GM23338 (cell line): ENCODE measurements at regions not wholly inside any gene's neighbourhood (a gene's known extent, or its start where the extent isn't known, plus 50 kb on each side); places are given as distances from the start of the nearest gene placed in this dataset.

Experiments used
- ATAC-seq: fragments of 200-7000 bp; cut with Tn5 transposase; 3 replicates; pipeline ENCODE4 v1.9.1; 2020
- DNase-seq: peaks from one replicate; pipeline ENCODE4 v3.0.0-alpha.2; 2015; ENCODE audit warnings: low spot score
- H2AFZ ChIP-seq: fragments of 200-600 bp; sonication (generic); 2 replicates; pipeline ENCODE4 v1.8.0; 2016; ENCODE audit warnings: antibody characterized with exemption, mild to moderate bottlenecking, moderate library complexity
- H3F3A ChIP-seq: fragments of 200-600 bp; sonication (generic); replicated peaks from 2 replicates; pipeline ENCODE4 v1.8.0; 2017; ENCODE audit warnings: antibody characterized with exemption, mixed run types, low read depth
- H3K27ac ChIP-seq: fragments of 200-600 bp; sonication (generic); 2 replicates; pipeline ENCODE4 v1.6.1; 2016; ENCODE audit warnings: low read depth
- H3K27me3 ChIP-seq: fragments of 200-600 bp; sonication (generic); 2 replicates; pipeline ENCODE4 v1.8.0; 2016; ENCODE audit warnings: mild to moderate bottlenecking, mixed run types, moderate library complexity; ENCODE audit not compliant: insufficient read depth
- H3K36me3 ChIP-seq: fragments of 200-600 bp; sonication (generic); 2 replicates; pipeline ENCODE4 v1.8.0; 2016; ENCODE audit warnings: mild to moderate bottlenecking; ENCODE audit not compliant: insufficient read depth
- H3K4me1 ChIP-seq: fragments of 200-600 bp; sonication (generic); 2 replicates; pipeline ENCODE4 v1.8.0; 2016; ENCODE audit warnings: mild to moderate bottlenecking, moderate library complexity; ENCODE audit not compliant: insufficient read depth
- H3K4me2 ChIP-seq: fragments of 200-600 bp; sonication (generic); 2 replicates; pipeline ENCODE4 v1.7.1; 2017; ENCODE audit warnings: mixed run types
- H3K4me3 ChIP-seq: fragments of 200-600 bp; sonication (generic); 2 replicates; pipeline ENCODE4 v1.6.1; 2016; ENCODE audit warnings: mixed run types
- H3K79me2 ChIP-seq: fragments of 200-600 bp; sonication (generic); replicated peaks from 2 replicates; pipeline ENCODE4 v1.8.0; 2017; ENCODE audit warnings: mild to moderate bottlenecking; ENCODE audit not compliant: insufficient read depth
- H3K9me2 ChIP-seq: fragments of 200-600 bp; sonication (generic); 2 replicates; pipeline ENCODE4 v1.8.0; 2017; ENCODE audit not compliant: insufficient read depth
- H4K20me1 ChIP-seq: fragments of 200-600 bp; sonication (generic); replicated peaks from 2 replicates; pipeline ENCODE4 v1.8.0; 2017; ENCODE audit warnings: mild to moderate bottlenecking; ENCODE audit not compliant: insufficient read depth
- H3K27ac Mint-ChIP-seq: 2 replicates; pipeline ENCODE4 v1.8.0; 2020; ENCODE audit warnings: inconsistent platforms, mild to moderate bottlenecking, moderate library complexity, mixed read lengths
- H3K27me3 Mint-ChIP-seq: 3 replicates; pipeline ENCODE4 v1.8.0; 2022; ENCODE audit warnings: low read depth, mild to moderate bottlenecking, moderate library complexity, mixed read lengths, inconsistent platforms; ENCODE audit not compliant: insufficient read depth, poor library complexity
- H3K36me3 Mint-ChIP-seq: 3 replicates; pipeline ENCODE4 v1.8.0; 2021; ENCODE audit warnings: low read depth, mild to moderate bottlenecking, inconsistent platforms, moderate library complexity, mixed read lengths
- H3K4me1 Mint-ChIP-seq: 3 replicates; pipeline ENCODE4 v1.8.0; 2020; ENCODE audit warnings: mild to moderate bottlenecking, inconsistent platforms, mixed read lengths
- H3K4me3 Mint-ChIP-seq: 3 replicates; pipeline ENCODE4 v1.8.0; 2021; ENCODE audit warnings: moderate library complexity, mild to moderate bottlenecking, inconsistent platforms, mixed read lengths
- H3K9me3 Mint-ChIP-seq: 3 replicates; pipeline ENCODE4 v1.8.0; 2020; ENCODE audit warnings: moderate library complexity, mild to moderate bottlenecking, inconsistent platforms, mixed read lengths
- CREB1 ChIP-seq: fragments of 250-450 bp; sonication (Bioruptor Pico); IDR thresholded peaks from 2 replicates; pipeline ENCODE4 v1.5.0; 2020; ENCODE audit warnings: low read depth, mild to moderate bottlenecking, moderate library complexity
- EZH2 ChIP-seq: fragments of 200-600 bp; sonication (generic); IDR thresholded peaks from one replicate; pipeline ENCODE4 v1.8.0; 2017; ENCODE audit warnings: antibody characterized with exemption, mild to moderate bottlenecking, low read depth; ENCODE audit not compliant: unreplicated experiment
- EZH2phosphoT487 ChIP-seq: fragments of 200-600 bp; sonication (generic); IDR thresholded peaks from one replicate; pipeline ENCODE4 v1.8.1; 2018; ENCODE audit warnings: antibody characterized with exemption; ENCODE audit not compliant: unreplicated experiment
- JUNB ChIP-seq: IDR thresholded peaks from one replicate; pipeline ENCODE4 v1.6.1; 2016; ENCODE audit warnings: antibody characterized with exemption; ENCODE audit not compliant: unreplicated experiment
- NANOG ChIP-seq: IDR thresholded peaks from 2 replicates; pipeline ENCODE4 v1.6.1; 2016; ENCODE audit warnings: antibody characterized with exemption, borderline replicate concordance
- ZNF331 ChIP-seq: fragments of 250-450 bp; sonication (Bioruptor Pico); IDR thresholded peaks from 2 replicates; pipeline ENCODE4 v1.5.0; 2020; ENCODE audit warnings: low read depth, mild to moderate bottlenecking, moderate library complexity
- TF ChIP-seq, protein P1 (sequence below): fragments of 250-450 bp; sonication (Bioruptor Pico); IDR thresholded peaks from 2 replicates; pipeline ENCODE4 v1.5.0; 2020; ENCODE audit warnings: mild to moderate bottlenecking, moderate library complexity
- TF ChIP-seq, protein P2 (sequence below), 2 experiments: fragments of 200-600 bp in 1 of 2; sonication (generic) in 1 of 2; conservative IDR thresholded peaks; 2 replicates each; pipeline versions ENCODE4 v1.5.1 to v1.6.1; 2016 to 2017; ENCODE audit warnings: antibody characterized with exemption in 2 of 2, low read depth in 2 of 2, mild to moderate bottlenecking in 2 of 2, moderate library complexity in 1 of 2
- TF ChIP-seq, protein P3 (sequence below): IDR thresholded peaks from 2 replicates; pipeline ENCODE4 v1.6.1; 2016; ENCODE audit warnings: antibody characterized with exemption
- TF ChIP-seq, protein P4 (sequence below): IDR thresholded peaks from one replicate; pipeline ENCODE4 v1.6.1; 2018; ENCODE audit warnings: antibody characterized with exemption; ENCODE audit not compliant: unreplicated experiment

DNA sequence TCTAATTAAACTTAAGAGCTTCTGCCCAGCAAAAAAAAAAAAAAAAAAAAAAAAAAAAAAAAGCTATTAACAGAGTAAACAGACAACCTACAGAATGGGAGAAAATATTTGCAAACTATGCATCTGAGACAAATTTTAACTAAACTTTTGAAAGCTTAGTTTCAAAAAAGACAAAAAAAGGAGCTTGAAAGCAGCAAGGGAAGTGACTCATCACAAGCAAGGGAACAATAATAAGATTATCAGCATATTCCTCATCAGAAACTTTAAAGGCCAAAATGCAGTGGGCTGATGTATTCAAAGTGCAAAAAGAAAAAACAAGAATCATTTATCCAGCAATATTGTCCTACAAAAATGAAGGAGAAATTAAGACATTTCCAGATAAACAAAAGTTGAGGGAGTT is 158.6 kb downstream of the RNF144B start (continued):
- TF ChIP-seq, protein P1, sequence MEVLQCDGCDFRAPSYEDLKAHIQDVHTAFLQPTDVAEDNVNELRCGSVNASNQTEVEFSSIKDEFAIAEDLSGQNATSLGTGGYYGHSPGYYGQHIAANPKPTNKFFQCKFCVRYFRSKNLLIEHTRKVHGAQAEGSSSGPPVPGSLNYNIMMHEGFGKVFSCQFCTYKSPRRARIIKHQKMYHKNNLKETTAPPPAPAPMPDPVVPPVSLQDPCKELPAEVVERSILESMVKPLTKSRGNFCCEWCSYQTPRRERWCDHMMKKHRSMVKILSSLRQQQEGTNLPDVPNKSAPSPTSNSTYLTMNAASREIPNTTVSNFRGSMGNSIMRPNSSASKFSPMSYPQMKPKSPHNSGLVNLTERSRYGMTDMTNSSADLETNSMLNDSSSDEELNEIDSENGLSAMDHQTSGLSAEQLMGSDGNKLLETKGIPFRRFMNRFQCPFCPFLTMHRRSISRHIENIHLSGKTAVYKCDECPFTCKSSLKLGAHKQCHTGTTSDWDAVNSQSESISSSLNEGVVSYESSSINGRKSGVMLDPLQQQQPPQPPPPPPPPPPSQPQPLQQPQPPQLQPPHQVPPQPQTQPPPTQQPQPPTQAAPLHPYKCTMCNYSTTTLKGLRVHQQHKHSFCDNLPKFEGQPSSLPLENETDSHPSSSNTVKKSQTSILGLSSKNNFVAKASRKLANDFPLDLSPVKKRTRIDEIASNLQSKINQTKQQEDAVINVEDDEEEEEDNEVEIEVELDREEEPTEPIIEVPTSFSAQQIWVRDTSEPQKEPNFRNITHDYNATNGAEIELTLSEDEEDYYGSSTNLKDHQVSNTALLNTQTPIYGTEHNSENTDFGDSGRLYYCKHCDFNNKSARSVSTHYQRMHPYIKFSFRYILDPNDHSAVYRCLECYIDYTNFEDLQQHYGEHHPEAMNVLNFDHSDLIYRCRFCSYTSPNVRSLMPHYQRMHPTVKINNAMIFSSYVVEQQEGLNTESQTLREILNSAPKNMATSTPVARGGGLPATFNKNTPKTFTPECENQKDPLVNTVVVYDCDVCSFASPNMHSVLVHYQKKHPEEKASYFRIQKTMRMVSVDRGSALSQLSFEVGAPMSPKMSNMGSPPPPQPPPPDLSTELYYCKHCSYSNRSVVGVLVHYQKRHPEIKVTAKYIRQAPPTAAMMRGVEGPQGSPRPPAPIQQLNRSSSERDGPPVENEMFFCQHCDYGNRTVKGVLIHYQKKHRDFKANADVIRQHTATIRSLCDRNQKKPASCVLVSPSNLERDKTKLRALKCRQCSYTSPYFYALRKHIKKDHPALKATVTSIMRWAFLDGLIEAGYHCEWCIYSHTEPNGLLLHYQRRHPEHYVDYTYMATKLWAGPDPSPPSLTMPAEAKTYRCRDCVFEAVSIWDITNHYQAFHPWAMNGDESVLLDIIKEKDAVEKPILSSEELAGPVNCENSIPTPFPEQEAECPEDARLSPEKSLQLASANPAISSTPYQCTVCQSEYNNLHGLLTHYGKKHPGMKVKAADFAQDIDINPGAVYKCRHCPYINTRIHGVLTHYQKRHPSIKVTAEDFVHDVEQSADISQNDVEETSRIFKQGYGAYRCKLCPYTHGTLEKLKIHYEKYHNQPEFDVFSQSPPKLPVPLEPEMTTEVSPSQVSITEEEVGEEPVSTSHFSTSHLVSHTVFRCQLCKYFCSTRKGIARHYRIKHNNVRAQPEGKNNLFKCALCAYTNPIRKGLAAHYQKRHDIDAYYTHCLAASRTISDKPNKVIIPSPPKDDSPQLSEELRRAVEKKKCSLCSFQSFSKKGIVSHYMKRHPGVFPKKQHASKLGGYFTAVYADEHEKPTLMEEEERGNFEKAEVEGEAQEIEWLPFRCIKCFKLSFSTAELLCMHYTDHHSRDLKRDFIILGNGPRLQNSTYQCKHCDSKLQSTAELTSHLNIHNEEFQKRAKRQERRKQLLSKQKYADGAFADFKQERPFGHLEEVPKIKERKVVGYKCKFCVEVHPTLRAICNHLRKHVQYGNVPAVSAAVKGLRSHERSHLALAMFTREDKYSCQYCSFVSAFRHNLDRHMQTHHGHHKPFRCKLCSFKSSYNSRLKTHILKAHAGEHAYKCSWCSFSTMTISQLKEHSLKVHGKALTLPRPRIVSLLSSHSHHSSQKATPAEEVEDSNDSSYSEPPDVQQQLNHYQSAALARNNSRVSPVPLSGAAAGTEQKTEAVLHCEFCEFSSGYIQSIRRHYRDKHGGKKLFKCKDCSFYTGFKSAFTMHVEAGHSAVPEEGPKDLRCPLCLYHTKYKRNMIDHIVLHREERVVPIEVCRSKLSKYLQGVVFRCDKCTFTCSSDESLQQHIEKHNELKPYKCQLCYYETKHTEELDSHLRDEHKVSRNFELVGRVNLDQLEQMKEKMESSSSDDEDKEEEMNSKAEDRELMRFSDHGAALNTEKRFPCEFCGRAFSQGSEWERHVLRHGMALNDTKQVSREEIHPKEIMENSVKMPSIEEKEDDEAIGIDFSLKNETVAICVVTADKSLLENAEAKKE (CRISPR knock-in tag), result no peak
- TF ChIP-seq ZNF331 (CRISPR knock-in tag) (no peak), CREB1 (CRISPR knock-in tag) (no peak), EZH2 (no peak), NANOG (no peak)
- TF ChIP-seq, protein P2, sequence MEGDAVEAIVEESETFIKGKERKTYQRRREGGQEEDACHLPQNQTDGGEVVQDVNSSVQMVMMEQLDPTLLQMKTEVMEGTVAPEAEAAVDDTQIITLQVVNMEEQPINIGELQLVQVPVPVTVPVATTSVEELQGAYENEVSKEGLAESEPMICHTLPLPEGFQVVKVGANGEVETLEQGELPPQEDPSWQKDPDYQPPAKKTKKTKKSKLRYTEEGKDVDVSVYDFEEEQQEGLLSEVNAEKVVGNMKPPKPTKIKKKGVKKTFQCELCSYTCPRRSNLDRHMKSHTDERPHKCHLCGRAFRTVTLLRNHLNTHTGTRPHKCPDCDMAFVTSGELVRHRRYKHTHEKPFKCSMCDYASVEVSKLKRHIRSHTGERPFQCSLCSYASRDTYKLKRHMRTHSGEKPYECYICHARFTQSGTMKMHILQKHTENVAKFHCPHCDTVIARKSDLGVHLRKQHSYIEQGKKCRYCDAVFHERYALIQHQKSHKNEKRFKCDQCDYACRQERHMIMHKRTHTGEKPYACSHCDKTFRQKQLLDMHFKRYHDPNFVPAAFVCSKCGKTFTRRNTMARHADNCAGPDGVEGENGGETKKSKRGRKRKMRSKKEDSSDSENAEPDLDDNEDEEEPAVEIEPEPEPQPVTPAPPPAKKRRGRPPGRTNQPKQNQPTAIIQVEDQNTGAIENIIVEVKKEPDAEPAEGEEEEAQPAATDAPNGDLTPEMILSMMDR (conservative IDR thresholded peaks at IDR 0.05; ENCODE audit: low read depth in 2 of 2), result no peak
- TF ChIP-seq, protein P3, sequence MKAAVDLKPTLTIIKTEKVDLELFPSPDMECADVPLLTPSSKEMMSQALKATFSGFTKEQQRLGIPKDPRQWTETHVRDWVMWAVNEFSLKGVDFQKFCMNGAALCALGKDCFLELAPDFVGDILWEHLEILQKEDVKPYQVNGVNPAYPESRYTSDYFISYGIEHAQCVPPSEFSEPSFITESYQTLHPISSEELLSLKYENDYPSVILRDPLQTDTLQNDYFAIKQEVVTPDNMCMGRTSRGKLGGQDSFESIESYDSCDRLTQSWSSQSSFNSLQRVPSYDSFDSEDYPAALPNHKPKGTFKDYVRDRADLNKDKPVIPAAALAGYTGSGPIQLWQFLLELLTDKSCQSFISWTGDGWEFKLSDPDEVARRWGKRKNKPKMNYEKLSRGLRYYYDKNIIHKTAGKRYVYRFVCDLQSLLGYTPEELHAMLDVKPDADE, result no peak

DNA sequence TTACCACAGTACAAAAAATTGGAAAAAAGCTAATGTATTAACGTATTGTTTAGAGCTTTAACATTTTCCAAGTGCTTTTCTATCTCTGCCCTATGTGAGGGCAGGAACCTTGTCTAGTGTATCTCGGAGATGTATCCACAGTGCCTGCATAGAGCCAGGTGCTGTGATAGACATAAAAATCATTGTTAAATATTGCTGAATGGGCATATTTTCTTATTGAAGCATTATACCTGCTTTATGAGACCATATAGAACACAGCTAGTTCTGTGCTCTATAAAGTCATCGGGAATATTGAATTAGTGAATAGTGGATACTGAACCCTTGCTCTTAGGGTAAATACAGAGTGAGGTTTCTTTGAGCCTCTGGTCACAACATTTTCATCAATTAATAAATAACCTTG is 163.0 kb downstream of the RNF144B start:
- Histone ChIP-seq H3F3A (no peaks in the 10 kb centered on the region), H3K27me3 (no peaks in the 10 kb centered on the region), H3K36me3 (no peaks in the 10 kb centered on the region), H3K4me1 (no peaks in the 10 kb centered on the region), H4K20me1 (no peaks in the 10 kb centered on the region), H3K4me2 (no peak overlapping the region), H3K79me2 (no peaks in the 10 kb centered on the region), H2AFZ (no peak overlapping the region), H3K27ac (no peak overlapping the region), H3K4me3 (no peak overlapping the region), H3K9me2 (no peaks in the 10 kb centered on the region)
- no peaks in the 10 kb centered on the region for H3K4me1 Mint-ChIP-seq
- peaks cover 5% of the 10 kb centered on the region; the same call in 2 of the 3 replicates for H3K9me3 Mint-ChIP-seq
- no peaks in the 10 kb centered on the region for H3K27me3 Mint-ChIP-seq
- H3K36me3 Mint-ChIP-seq, result no peaks in the 10 kb centered on the region
- no peak overlapping the region for H3K4me3 Mint-ChIP-seq
- ATAC-seq (no peak), DNase-seq (no peak)
- H3K27ac Mint-ChIP-seq, result no peak overlapping the region
- TF ChIP-seq JUNB (no peak), EZH2phosphoT487 (no peak), ZNF331 (CRISPR knock-in tag) (no peak), NANOG (no peak)
- TF ChIP-seq, protein P4, sequence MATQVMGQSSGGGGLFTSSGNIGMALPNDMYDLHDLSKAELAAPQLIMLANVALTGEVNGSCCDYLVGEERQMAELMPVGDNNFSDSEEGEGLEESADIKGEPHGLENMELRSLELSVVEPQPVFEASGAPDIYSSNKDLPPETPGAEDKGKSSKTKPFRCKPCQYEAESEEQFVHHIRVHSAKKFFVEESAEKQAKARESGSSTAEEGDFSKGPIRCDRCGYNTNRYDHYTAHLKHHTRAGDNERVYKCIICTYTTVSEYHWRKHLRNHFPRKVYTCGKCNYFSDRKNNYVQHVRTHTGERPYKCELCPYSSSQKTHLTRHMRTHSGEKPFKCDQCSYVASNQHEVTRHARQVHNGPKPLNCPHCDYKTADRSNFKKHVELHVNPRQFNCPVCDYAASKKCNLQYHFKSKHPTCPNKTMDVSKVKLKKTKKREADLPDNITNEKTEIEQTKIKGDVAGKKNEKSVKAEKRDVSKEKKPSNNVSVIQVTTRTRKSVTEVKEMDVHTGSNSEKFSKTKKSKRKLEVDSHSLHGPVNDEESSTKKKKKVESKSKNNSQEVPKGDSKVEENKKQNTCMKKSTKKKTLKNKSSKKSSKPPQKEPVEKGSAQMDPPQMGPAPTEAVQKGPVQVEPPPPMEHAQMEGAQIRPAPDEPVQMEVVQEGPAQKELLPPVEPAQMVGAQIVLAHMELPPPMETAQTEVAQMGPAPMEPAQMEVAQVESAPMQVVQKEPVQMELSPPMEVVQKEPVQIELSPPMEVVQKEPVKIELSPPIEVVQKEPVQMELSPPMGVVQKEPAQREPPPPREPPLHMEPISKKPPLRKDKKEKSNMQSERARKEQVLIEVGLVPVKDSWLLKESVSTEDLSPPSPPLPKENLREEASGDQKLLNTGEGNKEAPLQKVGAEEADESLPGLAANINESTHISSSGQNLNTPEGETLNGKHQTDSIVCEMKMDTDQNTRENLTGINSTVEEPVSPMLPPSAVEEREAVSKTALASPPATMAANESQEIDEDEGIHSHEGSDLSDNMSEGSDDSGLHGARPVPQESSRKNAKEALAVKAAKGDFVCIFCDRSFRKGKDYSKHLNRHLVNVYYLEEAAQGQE, result no peak
- TF ChIP-seq, protein P2 (conservative IDR thresholded peaks at IDR 0.05; ENCODE audit: low read depth in 2 of 2), result no peak
